Effector CD8-positive, alpha-beta T cell (primary cell): ENCODE measurements at regions not wholly inside any gene's neighbourhood (a gene's known extent, or its start where the extent isn't known, plus 50 kb on each side); places are given as distances from the start of the nearest gene placed in this dataset.

ENCODE experiments used
- DNase-seq: peaks from one replicate; lab custom pipeline; 2025; lab: John Stamatoyannopoulos, UW

DNA sequence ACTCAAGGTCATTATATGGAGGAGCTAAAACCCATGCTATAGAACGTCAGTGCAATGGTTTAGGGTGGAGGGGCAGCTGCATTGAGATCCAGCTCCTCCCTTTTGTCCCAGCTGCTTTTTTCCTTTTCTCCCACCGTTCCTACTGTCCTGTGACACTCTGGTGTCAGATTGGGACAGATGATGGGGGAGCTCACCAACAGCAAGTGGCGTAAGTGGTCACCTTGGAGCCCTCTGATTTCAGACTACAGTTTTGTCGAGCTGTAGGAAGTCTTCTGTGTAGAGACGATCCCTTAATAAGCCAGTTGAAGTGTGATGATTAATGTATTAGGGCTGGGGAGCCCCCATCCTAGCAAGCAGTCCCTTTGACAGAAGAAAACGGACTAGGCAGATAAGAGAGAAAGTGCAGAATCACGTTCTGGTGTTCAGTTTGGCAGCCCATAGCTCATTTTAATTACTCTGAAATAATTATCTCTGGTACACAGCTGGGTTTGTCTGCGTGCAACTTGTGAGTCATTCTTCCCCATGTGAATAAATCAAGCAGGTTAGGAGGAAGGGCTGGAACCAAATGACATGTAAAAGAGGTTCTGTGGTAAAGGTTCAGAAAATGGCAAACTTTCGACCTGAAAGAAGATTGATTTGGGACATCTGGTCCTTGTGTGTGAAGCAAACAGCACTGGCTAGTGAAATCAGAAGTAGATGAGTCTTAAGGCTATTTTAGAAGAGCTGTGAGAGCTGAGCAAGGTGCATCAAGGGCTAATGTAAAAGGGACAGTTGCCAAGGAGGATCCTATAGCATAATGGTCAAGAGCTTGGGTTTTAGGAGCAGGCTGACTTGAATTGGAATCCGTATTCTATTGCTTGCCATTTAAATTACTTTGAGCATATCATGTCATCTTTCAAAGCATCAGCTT, 241.4 kb downstream of the EDEM1 start:
- no peak for DNase-seq

DNA sequence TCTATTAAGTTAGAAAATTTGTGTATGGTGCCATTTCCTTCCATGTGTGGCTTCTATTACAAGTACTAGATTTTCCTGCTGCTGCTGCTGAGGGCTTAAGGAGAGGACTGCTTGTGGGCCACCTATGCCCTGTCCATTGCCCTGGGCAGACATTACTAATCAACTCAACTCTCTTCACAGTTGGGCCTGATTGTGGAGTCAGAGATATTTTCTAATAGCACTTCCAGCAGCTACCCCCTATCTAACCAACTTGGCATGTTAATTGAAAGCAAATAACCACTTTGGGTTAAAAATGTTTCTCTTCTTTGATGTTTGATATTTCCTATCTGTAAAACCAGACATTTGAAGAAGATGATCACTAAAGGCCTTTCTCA, 242.0 kb downstream of the EDEM1 start:
- DNase-seq = no peak

DNA sequence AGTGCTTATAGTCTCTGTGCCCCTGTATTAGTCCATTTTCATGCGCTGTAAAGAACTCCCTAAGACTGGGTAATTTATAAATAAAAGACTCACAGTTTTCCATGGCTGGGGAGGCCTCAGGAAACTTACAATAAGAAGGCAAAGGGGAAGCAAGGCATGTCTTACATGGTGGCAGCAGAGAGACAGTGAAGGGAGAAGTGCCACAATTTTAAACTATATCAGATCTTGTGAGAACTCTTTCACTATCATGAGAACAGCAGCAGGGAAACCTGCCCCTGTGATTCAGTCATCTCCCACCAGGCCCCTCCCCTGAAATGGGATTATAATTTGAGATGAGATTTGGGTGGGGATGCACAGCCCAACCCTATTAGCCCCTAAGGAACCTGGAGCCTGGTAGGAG, 243.2 kb downstream of the EDEM1 start:
- DNase-seq = no peak

DNA sequence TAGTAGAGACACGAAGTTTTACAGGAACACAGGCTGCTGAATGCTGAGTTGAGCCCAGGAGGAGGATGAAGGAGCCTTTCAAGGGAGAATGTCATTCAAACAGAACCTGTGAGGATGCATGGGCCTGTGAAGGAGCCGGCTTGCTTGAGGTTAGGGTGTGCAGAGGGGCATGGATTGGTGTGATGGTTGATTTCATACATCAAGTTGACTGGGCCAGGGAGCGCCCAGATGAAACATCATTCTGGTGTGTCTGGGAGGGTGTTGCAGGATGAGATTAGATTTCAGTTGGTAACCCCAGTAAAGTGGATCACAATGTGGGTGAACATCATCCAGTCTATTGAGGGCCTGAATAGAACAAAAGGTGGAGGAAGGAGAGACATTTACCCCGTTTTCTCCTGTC, 243.6 kb downstream of the EDEM1 start:
- DNase-seq = no peak

DNA sequence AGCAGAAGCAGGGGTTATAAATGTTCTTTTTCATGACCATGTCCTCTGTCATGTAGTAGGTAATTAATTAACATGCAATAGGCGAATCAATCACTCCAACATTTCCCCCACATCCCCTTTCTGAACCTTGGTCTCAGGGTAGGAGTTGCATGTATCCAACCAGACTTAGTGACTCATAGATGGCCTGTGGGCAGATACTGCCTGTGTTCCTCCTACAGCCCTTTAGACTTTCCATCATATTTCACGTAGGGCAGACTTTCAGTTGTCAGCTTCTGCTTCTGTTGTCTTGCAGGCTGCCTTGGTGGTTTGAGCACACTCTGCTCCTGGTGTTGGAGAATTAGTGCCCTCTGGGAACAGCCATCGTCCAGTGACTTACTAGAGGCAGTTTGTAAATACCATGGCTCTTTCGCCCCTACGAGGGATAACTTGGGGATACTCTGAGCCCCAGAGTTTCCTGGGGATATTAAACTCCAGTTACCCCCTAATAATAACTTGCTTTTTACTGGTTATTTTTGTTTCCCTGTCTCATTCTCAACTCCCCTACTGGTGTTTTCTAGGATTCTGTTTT, 244.4 kb downstream of the EDEM1 start:
- no peak for DNase-seq

DNA sequence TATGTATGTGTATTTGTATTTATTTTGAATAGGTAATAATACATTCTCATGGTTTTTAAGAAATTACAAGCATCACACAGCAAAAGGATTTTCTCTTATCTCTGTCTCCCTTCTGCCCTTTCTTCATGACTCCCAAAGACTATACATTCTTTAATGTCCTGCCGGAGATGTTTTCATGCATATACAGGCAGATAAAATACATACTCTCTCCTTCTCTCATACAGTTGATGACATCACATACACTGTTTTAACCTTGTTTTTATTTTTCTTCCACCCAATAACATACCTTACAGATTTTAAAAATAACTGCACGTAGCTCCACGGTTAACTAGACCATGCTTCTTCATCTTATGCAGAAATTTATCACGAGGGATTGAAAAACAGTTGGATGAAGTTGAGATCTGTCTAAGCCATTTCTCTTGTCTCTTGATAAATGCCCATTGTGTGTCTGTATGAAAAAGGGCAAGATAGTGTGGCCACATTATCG, 249.8 kb downstream of the EDEM1 start:
- no peak for DNase-seq

DNA sequence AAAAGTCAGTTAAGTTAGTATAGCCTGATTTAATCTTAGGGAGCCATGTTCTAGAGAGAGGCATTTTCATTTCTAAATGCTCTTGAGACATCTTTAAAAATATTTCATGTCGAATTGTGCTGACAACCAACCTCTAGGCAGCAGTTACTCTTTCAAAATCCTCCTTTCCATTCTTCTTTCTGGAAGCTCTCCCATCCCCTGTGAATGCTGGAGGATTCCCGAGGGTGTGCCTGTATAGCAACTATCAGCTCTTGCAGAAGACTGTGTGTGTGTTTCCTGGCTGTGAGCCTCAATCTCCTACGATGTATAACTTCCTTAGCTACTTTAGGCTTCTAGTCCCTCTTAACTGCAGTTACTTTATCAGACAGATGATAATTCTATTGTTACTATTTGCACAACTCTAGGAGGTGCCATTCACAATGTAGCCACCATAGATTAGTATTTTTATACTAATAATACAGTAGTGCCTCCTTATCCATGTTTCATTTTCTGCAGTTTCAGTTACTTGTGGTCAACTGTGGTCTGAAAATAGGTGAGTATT, 250.3 kb downstream of the EDEM1 start:
- DNase-seq = no peak

DNA sequence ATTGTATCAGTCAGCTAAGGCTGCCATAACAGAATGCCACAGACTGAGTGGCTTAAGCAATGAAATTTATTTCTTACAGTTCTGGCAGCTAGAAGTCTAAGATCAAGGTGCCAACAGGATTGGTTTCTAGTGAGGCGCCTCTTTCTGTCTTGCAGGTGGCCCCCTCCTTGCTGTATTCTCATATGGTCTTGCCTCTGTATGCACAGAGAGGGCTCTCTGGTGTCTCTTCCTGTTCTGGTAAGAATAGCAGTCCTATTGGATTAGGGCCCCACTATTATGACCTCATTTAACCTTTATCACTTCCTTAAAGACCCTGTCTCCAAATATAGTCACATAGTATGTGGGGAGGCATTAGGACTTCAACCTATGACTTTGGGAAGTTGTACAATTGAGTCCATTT, 253.9 kb downstream of the EDEM1 start:
- DNase-seq = no peak

DNA sequence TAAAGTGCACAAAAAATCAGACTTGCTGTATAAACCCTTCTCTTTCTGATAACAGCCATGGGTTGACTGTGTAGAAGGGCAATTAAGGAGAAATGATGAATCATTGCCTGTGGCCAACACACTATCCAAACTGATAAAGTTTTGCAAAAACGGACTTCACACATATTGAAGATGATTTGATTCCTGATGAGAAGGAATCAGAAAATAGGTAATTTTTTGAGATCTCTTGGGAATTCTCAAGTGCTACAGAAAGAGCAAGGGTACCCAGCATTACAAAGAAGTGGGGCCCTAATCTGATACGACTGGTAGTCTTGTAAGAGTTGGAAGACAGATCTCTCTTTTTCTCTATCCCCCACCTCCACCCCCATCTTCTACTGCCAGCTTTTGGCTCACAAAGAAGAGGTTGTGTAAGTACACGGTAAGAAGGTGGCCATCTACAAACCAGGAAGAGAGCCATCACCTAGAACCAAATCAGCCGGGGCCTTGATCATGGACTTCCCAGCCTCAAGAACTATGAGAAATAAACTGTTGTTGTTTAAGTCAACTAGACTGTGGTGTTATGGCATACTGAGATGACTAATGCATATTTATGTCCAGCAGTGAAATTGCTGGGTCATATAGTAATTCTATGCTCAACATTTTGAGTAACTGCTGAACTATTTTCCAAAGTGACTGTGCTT, 254.7 kb downstream of the EDEM1 start:
- DNase-seq = no peak

DNA sequence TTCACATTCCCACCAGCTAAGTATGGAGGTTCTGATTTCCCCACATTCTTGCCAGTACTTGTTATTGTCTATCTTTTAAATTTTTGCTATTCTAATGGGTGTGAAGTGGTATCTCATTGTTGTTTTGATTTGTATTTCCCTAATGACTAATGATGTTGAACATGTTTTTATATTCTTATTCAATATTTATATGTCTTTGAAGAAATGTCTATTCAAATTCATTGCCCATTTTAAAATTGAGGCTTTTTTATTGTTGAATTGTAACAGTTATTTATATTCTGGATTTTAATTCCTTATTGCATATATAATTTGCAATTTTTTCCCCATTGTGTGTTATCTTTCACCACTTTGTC, 255.3 kb downstream of the EDEM1 start:
- DNase-seq = no peak

DNA sequence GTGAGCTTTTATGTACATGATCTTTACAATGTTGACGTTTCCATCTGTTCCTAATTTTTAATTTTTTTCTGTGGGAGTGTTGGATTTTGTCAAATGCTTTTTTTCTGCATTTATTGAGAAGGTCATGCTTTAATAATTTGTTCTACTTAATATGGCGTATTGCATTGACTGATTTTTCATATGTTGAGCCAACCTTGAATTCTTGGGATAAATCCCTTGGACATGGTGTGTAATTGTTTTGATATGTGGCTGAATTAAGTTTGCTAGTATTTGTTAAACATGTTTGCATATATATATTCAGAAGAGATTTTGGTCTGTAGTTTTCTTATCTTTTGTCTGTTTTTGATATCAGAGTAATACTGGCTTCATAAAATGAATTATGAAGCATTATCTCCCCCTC, 256.7 kb downstream of the EDEM1 start:
- no peak for DNase-seq

DNA sequence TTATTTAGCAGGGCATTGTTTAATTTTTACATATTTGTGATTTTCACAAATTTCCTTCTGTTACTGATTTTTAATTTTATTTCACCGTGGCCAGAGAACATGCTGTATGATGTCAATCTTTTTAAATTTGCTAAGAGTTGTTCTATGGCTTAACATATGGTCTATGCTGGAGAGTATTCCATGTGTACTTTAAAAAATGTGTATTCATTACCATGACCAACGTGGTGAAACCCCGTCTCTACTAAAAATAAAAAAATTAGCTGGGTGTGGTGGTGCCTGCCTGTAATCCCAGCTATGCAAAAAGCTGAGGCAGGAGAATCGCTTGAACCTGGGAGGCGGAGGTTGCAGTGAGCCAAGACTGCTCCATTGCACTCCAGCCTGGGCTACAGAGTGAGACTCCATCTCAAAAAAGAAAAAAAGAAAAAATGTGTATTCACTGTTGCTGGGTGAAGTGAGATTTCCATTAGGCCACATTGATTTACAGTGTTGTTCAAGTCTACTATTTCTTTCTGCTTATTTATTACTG, 258.2 kb downstream of the EDEM1 start:
- no peak for DNase-seq

DNA sequence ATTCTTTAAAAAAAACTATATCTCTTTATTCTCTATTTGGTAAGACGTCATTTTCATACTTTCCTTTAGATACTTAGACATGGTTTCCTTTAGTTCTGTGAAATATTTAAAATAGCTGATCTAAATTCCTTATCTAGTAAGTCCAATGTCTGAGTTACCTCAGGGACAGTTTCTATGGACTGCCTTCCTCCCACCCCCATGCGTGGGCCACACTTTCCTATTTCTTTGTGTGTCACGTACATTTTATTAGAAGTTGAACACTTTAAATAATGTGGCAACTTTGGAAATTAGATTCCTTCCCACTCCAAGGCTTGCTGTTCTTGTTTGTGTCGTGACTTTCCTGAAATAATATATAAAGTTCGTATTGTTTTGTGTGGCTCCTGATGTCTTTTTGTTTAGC, 260.7 kb downstream of the EDEM1 start:
- DNase-seq = no peak

DNA sequence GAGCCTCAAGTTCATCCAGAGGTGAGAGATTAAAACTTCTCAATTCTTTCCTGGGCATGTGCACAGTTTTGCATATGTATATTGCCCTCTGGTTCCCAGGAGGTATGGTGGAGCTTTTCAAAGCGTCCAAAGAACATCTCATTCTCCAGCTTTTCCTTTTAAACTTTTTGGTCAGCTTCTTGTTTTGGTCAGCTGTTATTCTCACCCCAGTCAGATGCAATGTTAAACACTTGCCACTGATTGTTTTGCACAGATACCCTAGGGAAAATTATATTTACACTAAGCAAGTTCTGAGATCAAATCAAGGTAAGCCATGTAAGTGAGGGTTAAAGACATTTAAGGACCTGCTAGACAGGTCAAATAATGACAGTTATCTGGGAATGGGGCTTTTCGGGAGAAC, 261.3 kb downstream of the EDEM1 start:
- no peak for DNase-seq

DNA sequence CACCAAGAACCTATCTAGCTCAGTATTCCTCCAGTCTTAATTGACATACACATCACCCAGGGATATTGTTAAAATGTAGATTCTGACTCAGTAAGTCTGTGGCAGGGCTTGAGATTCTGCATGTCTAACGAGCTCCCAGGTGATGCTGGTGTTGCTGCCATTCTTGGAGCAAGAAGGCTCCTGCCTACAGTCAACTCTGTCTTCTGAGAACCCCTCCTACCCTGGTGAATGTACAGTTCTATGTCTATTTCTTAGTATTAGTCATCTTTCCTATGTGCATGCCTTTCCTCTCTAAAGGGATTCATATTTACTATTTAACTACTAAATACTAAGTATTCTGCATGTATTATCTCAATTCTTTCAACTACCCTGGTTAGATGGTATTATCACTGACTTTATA, 268.7 kb downstream of the EDEM1 start:
- no peak for DNase-seq

DNA sequence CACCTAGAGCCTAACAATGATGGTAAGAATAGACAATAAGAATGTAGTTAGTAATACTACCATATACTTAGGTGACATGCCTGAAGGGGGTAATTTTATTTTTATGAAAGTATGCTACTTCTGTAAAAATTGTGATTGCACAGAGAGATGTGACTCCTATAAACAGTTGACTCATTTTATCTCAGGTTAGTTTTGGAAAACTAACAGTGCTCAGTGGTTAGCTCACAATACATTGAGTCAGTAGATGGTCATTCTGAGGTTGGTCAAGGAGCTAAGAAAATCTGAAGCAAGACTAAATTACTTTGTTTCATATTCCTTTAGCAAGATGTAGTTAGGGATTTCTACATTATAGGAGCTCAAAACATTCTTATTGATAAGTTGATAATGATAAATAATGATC, 271.0 kb downstream of the EDEM1 start:
- DNase-seq = no peak

DNA sequence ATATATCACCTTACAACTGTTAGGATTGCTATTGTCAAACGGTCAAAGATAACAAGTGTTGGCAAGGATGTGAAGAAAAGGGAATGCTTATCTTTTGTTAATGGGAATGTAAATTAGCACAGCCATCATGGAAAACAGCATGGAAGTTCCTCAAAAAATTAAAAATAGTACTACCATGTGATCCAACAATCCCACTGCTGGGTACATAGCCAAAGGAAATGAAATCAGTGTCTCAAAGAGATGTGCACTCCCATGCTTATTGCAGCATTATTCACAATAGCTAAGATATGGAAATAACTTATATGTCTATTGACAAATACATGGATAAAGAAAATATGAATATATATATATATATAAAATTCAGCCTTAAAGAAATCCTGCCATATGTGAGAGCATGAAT, 274.6 kb downstream of the EDEM1 start:
- DNase-seq = no peak

DNA sequence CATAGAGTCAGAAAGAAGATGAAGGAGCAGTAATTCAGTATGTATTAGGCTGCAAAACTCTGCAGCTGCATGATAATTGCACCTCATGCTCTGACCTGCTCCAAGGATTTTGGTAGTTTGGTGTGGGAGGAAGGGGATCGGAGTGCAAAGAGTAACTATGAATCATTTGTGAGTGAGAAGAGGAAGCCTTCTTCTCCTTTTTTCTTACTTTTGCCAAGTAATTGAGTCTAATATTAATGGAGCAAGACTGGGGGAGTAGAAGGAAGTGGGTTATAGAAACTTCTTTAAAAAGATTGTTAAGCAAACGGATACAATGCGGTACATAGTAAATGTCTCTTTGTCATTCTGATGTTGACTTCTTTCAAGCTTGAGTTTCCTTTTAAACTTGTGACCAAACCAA, 276.5 kb downstream of the EDEM1 start:
- DNase-seq = no peak

DNA sequence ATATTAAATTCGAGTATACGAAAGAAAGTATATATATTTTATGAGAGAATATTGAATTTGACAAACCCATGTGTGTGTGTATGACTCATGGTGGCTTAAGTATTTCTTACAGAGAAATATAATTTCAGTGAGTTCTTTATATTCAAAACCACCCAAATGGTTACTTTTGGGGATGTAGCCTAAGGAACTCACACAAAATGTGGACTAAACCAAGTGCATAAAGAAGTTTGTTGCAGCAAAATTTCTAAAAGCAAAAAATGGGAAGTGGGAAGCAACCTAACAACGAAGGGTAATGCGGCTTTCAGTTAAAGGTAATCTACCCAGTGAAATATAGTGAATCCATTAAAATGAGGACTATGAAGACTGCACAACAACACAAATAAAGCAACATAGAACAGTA, 277.1 kb downstream of the EDEM1 start:
- DNase-seq = no peak

DNA sequence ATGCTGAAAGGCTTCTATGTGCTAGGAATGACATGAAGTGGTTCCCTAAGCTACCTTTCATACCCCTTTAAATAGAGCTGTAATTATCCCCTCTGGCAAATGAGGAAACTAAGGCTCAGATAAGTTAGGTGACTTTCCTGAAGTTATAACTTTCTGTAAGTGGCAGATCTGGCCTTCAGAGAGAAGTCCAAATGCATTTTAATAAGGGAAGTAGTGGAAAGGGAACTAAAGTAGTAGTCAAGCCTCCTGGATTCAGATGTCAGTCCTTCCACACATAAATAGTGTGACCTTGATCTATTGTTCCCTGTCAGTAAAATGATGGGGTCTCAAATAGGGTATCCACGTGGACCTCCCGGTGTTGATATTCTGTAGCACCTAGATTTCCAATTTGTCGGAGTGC, 277.7 kb downstream of the EDEM1 start:
- DNase-seq = no peak

DNA sequence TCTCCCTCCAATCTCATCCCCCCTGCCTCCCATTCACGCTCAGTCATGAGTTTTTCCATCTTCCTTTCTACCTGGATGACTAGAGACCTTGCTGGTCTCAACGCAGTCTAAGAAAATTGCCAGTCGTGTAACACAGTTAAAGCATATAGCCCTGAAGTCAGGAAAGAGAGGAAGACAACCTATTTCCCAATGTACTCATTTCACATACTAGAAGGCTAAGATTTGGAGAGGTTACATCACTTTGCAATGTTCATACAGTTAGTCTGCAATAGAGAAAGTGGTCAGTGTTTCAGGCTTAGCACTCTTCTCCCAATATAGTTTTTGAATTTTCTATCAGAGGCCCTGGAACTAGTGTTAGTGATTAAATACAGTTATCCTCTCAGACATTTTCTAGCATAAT, 278.6 kb downstream of the EDEM1 start:
- no peak for DNase-seq

DNA sequence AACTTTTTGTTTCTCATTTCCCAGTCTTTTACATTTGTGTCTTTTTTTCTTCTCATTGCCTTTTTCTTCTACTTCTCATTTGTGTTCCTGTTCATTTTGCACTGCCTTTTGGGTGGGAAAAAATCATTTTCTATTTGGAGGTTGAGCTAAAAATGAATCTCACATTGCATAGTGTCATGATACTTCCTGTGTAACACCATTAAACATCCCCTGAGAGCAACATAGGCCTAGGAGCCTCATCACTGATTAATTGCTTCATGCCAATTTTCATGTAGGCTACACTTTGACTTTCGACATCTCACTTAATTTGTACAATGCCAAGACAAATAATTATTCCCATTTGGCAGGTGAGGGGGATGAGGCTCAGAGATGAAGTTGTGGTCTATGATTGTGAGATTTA, 279.2 kb downstream of the EDEM1 start:
- no peak for DNase-seq

DNA sequence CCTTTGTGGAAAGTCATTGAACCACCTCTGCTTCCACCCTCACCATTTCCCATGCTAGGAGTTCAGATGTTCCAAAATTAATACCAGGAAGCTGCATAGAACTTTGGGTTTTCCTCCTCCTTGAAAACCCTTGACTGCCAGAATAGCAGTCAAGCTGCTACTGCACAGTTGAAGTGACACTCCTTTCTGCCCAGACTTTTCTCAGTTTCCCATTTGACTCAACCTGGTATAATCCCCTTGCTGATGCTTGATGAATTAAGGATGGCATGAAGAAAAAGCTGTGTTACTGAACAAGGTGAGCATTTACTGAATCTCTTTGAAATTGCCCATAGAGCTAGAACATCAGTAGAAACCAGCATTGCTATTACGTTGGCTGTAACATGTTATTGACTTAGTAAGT, 286.0 kb downstream of the EDEM1 start:
- no peak for DNase-seq
